ENCODE measurements at regions not wholly inside any gene's neighbourhood (a gene's known extent, or its start where the extent isn't known, plus 50 kb on each side); places are given as distances from the start of the nearest gene placed in this dataset.

DNA sequence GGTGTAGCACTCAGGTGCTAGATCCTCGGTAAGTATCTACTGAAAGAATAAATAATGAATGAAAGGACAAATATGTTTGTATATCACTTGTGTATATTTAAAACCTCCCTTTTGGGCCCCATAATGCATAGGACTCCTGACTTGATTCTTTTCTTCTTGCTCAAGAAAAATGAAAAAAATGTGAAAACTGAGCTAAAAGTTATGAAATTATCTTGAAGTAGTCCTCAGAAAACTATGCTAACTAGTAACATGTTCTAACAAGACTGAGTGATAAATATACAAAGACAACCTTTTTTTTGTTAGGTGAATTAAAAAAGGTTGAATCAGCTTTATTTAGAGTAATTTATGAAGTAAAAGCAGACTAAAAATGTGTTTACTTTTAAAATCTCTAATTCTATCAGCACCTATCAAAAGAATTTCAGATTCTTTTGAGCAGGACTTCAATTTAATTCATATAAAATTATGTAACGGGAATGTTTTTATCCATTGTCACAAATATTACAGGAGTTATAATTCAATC is 247.8 kb upstream of the JAG1 start:
- no peak for DNase-seq (ENCODE audit: low spot score)

DNA sequence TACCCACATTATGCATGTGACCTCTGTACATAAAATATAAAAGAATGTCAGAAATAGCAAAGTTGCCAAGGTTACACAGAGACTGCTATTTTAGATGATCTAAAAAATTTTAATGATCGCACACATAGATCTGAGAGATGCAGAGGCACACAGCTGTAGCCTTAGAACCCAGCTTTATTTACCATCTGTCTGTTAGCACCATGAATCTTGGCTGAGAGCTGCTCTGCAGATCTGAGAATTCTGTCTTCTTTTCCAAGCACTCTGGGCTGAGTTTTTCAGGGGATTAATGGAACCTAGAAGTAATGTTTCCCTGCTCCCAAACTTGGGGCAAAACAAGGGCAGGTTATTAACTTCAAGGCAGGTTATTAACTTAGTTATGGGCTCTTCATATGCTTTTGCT is 248.7 kb upstream of the JAG1 start:
- no peak for DNase-seq (ENCODE audit: low spot score)

DNA sequence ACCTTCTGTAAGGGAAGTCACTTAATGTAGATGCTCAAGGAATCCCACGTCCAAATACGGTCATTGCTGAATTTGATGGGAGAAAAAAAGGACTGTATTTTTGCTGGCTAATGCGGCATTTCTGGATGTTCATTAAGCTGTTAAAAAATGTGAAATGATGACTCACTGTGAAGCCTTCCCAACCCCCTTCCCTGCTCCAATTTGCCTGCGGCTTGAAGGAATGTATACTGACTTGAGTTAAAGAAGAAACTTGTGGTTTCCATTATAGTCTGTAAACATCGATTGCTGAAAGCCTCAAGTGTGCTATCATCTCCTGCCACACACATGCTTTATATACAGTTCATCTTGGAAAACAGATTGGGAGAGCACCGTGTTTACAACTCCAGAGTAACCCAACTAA is 249.1 kb upstream of the JAG1 start:
- no peak for DNase-seq (ENCODE audit: low spot score)

DNA sequence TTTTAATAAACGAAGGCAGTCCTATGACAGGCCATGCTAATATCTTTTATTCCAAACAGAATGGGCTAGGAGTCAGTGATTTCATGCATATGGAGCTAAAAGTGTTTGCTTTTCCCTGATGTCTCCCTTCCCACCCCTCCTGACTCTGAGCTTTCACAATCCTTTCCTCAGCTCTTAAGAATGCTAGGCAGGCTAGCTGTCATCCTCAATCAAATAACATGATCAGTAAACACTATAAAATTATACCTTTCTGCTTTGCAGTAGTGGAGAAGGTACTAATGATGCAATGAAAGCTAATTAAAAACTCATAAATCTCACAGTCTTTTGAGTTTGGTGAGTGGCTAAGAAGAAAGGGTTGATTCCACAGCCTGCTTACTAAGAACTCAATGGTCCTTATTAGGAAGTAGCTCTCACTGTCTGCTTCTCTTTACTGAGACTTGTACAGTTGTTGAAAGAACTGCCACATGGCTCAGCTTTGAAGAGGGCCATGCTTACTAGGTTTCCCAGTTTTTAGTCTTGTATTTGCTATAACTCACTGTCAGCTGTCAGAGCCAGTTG is 250.9 kb upstream of the JAG1 start:
- no peak for DNase-seq (ENCODE audit: low spot score)

DNA sequence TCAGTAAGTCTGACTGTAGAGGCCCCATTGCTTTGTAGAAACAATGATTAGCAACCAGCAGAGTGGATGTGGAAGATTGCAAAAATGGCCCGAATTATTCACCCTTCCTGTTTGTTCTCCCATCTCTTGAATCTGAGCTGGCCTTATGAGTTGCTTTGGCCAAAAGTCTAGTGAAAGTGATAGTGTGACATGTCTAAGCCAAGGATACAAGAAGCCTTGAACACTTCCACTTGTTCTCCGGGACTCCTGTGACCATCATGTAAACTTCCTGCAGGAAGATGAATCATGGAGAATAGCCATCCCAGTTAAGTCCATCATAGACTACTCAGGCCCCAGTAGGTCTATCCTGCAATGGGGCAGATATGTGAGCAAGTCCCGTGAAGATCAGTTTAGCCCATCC is 252.0 kb upstream of the JAG1 start:
- no peak for DNase-seq (ENCODE audit: low spot score)

DNA sequence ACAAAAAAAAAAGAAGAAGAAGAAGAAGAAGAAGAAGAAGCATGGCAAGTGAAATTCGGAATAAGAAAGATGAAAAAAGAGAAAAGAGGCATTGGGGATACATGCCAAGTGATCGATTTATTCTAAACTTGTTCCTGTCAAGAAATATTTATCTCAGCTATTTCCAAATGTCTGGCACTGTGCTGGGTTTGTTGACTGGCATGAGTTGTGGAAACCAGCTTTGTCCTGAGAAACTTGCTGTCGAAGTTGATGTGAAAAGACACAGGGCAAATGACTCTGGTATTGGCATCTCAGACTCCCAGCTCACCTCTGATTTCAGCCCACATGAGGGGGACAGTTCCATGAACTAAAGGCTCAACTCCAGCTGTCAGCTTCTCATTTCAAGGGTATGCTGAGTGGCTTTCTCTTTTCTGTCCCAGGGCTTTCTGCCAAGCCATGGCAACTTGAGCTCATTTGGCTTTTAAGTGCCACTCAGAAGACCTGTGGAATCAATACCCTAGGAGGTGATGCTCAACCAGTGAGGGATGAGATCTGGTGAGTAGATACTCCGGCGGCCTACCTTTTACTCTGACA is 253.3 kb upstream of the JAG1 start:
- no peak for DNase-seq (ENCODE audit: low spot score)

DNA sequence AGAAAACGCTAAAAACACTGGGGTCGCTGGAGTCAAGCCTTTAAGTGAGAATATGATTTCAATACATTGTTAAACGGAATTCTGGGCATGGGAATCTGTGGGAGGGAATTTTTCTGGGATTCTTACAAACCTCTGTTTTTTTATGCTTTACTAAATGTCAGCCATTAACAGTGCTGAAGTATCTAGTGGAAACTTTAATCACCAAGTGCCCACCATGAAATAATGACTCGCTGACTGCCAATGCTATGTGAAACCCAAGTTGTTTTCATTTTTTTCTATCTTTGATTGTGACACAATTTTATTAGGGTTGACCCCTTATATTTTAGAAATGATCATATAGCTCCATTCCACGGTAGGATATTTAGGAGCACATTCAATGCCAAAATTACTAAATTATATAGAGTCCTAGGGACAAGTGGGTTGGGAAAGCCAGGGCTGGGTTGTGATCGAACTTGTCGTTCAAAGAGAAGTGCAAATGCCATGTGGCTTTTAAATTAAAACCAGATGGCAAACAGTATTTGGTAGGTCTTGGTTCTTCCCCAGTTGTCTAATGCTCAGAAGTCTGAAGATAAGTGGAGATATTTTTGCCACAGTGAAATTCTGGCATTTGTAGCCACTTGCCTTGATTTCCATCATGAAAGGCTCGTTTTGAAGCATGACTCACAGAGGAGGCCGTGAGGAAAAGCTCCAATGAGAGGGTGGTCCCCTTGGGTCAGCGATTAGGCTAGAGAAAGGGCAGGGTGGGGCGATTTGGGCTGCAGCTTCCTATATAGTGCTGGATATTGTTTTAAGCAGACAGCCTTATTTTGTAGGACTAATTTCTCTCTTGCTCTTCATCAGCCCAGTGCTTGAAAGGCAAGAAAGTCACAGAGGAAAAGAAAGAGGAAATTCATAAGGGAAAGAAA is 254.4 kb upstream of the JAG1 start:
- DNase-seq (ENCODE audit: low spot score): no peak

DNA sequence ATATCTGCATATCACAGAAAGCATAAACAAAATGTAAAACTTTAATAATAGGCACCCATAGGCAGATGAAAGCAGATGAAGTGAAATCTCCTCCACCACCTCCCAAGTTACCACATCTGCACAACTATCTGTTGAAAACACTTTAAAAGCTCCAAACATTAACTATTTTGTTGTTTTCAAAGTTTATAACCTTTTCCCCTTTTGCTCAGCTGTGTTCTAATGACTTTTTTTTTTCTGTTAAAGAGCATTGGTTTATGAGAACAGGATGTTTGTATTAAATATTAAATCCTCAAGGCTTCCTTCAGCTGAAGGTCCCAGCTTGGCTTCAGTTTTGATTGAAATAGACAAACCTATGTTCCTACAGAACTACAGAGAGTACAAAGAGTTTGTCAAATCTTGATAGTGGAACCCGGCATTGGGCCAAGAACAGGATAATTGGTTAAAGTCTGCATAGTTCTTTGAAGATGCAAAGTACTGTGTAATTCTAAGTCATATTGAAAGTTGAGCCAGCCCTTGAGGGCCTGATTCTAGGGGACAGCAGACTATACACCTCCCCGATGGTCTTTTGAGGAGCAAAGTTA is 255.1 kb upstream of the JAG1 start:
- DNase-seq (ENCODE audit: low spot score): no peak

DNA sequence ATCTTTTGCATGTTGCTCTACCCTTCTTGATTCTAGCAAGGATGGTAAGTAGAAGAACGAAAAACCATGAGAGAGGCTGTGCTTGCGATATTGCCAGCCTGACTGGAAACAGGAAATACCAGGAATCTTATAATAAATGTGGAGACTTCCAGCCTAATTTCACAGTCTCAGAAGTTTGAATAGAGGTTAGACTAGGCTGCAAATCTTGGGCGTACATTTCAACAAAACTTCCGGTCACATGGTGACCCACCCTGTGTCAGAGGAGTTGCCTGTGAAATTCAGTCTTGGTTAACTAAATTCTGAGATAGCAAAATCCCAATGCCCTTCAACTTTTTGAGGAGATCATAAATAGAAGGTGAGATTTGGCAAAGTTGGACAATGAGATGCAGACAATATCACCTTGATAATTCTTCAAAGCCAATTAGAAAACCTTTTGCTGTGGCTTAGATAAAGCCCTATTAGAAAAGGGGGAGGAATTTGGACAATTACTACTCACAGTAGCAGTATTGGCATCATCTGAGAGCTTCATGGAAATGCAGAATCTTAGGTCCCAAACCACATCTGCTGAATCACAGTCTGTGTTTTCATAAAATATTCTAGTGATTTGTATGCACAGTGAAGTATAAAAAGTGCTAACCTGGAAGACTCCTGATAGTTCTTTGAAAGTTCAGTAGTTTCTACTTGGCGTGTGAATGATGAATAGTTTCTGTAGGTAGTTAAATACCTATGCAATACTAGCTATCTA is 262.0 kb upstream of the JAG1 start:
- no peak for DNase-seq (ENCODE audit: low spot score)

DNA sequence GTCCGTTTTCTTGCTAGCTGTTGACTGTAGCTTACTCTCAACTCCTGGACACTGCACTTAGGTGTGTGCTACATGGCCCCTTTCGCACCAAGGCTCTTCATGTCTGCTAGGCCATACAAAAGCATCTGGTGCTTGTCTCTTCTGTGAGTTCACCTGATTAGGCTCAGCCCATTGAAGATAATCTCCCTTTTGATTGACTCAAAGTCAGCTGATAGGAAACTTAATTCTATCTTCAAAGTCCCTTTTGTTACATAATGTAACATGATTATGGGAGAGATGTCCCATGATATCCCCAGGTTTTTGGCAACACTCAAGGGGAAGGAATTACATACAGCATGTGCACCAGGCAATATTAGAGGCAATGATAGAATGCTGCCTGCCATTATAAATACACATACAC is 263.0 kb upstream of the JAG1 start:
- no peak for DNase-seq (ENCODE audit: low spot score)

DNA sequence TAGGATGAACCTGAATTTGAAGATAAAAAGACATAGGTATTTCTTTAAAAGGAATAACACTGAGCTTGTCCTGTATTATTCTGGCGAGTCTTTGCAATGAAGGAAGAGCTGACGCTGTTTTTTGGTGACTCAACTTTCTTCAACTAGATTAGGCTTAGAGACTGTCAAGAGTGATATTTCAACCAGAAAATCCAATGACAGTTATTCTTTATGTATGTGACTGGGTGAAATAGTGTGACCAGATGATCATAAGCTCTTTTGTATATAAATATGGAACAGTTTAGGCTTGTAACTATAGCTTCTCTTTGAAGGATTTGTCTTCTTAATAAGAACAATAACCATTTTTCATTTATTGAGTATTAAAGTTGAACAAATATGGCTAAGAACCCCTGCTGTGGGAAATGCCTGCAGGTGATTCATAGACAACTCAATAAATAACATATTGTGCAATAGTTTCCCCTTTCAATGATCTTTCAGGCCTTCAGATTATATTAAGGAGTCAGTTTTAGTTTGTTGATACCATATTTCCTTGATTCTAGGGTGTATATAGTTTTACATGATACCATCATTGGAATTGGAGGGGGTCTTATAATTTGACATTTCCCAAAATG is 265.6 kb upstream of the JAG1 start:
- DNase-seq (ENCODE audit: low spot score): no peak

DNA sequence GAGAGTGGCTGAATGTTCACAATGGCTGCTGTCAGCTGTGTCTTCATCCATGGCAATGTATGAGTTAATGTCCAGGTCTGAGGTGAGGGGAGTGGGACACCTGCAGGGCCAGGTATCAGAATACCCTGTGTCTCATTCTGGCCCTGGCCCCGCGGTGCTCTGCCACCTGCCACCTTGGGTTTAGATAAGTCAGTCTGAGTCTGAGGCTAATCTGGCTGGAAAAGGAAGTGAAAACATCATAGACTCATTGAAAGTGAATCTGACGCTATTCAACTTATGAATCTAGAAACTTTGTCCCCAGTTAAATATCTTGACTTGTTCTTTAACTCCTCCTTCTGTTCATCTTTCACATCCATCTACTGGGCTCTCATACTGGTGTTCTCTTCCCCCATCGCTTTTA is 267.1 kb upstream of the JAG1 start:
- DNase-seq (ENCODE audit: low spot score): no peak

DNA sequence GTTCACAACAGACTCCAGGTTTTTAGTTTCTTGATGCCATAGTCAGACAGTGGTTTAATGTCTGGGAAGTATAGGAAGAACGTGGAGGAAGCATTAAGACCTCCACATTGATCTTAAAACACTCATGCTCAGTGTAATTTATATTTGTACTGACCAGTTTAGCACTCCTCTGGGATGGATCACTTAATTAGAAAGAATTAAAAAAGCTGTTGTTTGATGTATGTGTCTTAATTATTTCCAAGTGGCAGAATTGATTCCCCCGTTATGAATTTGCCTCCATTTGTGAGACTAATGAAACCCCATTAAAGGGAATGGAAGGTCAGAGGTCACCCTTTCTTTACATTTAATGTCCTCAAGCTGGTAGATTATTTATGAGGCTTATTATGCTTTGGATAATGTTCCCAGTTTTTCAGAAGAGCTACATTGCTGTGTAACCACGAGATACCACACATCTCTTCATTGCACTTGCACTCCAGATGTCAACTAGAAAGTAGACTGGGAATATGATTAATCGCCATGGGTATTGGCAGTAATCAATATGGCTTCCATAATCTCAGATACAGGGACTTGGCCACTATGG is 270.0 kb upstream of the JAG1 start:
- no peak for DNase-seq (ENCODE audit: low spot score)

DNA sequence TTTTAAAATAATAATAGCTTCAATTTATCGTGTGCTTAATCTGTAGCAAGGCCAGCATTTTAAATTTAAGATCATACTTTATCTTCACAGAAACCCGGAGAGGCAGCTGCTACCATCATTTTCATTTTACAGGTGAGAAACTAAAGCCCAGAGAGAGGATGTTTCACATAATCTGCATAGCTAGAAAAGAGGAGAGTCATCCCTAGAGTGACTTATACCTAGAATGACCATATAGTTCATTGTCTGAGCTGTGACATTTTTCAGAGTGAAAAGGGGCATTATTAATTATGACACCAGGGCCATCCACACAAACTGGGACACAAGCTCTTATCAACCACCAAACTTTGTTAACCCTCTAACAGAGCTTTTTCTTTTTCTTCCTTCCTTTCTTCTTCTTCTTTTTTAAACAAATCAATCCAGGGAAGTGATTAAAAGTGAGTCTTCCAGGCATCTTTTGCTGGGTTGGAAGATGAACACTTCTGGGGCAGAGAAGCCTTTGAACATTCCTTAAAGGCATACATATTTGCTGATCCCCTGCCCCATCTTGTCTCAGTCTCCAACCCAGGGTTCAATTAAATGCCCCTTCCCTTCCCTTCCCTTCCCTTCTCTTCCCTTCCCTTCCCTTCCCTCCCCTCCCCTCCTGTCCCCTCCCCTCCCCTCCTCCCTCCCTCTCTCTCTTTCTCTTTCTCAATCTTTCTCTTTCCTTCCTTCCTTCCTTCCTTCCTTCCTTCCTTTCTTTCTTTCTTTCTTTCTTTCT is 272.5 kb upstream of the JAG1 start:
- DNase-seq (ENCODE audit: low spot score): no peak

DNA sequence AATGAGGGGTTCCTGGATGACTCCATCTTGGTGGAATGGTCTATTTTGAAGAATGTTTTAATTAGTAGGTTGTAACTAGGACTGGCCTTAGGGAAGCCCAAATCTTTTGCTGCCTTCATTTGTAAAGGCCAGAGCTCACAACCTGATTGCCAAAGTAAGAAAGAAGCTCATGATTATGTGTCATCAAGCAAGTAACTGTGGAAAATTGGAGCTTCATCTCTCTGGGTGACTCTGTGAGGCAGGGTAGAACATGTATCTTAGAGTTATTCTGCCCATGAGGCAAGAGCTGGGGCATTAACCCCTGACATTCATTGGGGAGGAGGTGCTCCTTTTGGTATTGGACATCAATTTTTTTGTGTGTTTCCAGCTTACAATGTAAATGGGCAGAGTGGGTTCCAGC is 273.9 kb upstream of the JAG1 start:
- DNase-seq (ENCODE audit: low spot score): no peak

DNA sequence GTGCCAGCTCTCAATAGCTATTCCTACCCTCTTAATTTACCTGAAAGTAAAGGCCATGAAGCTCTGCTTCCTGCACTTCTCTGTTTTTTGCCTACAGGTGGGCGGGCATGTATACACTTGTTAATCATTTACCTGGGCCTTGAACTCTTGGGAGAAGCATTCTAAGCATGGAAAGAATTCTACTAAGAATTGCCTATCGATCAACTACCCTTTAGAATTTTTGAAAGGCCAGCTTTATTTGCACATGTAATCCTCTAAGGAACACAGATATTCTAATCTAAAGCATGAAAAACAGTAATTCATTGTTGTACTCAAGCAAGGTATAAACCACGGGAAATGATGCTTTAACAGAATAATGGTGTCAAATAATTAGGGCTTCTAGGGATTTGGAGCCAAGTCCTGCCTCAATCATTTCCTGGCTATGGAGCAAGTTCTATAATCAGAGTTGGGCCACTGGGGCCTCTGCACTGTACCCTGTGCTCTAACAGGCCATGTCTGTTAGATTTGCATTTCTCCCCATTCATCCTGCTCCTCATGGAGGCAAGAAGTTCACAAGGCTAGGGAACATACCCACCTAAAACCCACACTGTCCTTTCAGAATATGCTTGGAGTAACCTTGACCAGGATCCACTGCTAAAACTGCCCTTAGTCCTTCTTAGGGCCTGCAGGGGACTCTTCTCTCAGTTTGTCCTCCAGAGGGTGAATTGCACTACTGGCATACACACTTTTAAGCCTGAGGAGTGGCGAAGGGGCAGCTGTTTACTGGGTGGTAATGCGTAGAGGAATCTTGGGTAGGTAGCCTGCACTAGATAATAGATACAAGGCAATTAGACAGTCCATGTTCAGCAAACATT is 276.4 kb upstream of the JAG1 start:
- no peak for DNase-seq (ENCODE audit: low spot score)

DNA sequence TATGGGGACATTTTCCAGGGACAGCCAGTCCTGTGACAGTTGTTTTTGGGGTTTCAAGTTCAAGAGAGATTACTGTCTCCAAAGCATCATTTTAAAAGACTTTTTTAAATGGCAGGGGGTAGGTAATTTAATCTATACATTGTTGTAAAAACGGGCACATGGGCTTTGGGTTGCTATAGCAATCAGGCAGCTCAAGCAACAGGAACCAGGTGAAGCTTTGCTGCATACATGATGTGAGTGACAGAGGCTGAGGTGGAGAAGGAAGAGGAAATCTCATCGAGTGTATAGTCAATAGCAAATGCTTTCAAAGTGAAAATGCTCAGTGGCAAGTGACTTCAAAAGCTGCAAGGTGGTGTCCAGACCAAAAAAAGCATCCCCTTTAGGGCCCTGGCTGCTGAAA is 277.4 kb upstream of the JAG1 start:
- DNase-seq (ENCODE audit: low spot score): no peak

DNA sequence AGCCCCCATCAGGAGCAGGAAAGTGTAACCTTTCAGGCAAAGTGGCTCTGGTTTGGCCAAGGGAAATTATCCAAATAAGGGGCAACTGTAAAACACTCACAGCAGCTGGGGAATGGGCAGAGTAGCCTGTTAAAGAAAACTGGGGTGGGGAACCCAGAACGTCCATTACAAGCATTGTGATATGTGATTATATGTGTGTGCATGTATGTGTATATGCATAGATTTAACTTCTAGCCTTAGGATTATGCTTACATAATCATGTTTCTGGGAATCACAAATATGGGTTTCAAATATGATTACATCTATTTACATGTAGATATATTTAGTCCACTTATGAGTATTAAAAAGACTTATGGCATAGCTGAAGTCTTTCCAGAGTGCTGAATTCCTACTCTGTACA is 278.1 kb upstream of the JAG1 start:
- DNase-seq (ENCODE audit: low spot score): no peak

DNA sequence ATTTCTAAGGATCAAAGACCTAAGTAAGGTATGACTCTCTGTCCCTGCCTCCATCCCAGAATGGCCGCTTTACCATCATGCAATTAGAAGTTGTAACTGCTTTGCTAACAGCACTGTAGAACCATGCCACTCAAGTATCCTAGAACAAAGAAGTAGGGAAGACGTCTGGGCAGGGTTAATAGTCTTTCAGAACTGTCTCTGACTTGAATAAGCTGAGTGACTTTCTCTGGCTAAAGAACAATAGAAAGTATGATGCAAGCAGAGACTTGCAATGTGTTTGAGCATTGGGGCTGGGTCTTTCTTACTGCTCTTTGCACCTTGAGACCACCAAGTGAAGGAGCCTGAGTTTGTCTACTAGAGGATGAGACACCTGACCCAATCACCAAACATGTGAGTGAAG is 279.6 kb upstream of the JAG1 start:
- no peak for DNase-seq (ENCODE audit: low spot score)
